Breast epithelium (tissue), 3 donors: ENCODE measurements at regions not wholly inside any gene's neighbourhood (a gene's known extent, or its start where the extent isn't known, plus 50 kb on each side); places are given as distances from the start of the nearest gene placed in this dataset.

Experiments used
- CTCF ChIP-seq, 3 donors: fragments of 450-650 bp; IDR thresholded peaks; one replicate each; pipeline ENCODE4 v1.5.1; 2016 to 2017; ENCODE audit warnings: antibody characterized with exemption in 3 of 3, mild to moderate bottlenecking in 3 of 3, moderate library complexity in 3 of 3
- POLR2A ChIP-seq: fragments of 450-650 bp; IDR thresholded peaks from one replicate; pipeline ENCODE4 v1.6.1; 2016; ENCODE audit warnings: antibody characterized with exemption, mild to moderate bottlenecking, moderate library complexity

DNA sequence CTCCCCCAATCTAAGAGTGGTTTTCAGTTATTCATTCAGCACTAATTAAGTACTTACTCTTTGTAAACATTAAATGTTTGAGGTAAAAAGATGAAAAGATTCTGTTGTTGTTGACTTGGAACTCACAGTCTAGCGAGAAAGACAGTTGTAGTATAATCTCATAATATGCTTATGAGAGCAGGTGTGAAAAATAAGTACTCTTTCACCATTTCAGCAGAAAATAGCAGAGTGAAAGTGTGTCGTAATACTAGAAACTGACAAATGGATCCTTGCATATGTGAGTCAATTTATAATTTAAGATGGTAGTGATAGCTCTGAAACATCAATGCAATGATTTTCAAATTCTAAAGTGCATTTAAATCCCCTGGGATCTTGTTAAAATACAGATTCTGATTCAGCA, 618.8 kb upstream of the CCDC54 start:
- no peak for TF ChIP-seq CTCF (IDR thresholded peaks at IDR 0.05)
- TF ChIP-seq POLR2A = no peak
